GM18861 (cell line): ENCODE measurements at regions not wholly inside any gene's neighbourhood (a gene's known extent, or its start where the extent isn't known, plus 50 kb on each side); places are given as distances from the start of the nearest gene placed in this dataset.

Source experiments
- ATAC-seq: cut with Tn5 transposase; IDR thresholded peaks from one replicate; pipeline ENCODE4 v1.9.1; 2021; ENCODE audit not compliant: unreplicated experiment

DNA sequence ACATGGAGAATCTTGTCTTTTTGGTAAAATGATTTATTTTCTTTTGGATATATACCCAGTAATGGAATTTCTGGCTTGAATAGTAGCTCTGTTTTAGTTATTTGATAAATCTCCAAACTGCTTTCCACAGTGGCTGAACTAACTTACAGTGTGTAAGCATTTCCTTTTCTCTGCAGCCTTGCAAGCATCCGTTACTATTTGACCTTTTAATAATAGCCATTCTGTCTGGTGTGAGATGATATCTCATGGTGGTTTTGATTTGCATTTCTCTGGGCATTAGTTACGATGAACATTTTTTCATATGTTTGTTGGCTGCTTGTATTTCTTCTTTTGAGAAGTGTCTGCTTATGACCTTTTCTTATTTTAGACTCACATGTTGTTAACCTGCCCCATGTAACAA lies 190.2 kb downstream of the GALR1 start:
- no peak for ATAC-seq

DNA sequence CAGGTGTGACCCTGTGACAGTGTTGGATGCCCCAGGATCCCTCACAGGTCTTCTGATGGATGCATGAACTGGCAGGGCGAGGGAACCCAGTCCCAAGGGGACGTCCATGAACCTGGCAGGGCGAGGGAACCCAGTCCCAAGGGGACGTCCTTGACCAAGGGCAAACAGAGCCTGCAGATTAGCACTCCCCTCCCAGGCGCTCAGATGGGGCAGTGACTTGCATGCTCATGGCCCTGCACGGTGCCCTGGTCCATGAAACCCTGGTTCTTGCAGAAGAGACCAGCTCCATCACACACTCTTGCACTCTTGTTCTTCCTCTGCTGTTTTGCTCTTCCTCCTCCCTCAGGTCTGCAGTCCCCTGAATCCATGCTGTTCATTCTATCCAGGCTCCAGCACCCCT lies 192.7 kb downstream of the GALR1 start:
- ATAC-seq = no peak

DNA sequence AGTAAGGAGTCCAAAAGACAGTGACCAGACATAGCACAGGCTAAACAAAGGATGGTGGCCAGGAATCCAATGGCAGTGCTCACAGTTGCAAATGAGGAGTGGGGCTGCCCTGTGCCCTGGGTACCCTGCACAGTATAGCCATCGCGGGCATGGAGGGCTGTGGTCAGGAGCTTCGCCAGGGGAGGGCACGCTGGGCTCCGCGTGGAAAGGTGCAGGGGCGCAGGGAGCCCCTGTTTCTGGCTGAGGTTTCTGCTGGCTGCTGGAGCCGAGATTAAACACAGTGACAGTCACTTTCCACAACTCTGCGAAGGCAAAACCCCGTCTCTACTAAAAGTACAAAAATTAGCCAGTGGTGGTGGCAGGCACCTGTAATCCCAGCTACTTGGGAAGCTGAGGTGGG lies 194.7 kb downstream of the GALR1 start:
- no peak for ATAC-seq

DNA sequence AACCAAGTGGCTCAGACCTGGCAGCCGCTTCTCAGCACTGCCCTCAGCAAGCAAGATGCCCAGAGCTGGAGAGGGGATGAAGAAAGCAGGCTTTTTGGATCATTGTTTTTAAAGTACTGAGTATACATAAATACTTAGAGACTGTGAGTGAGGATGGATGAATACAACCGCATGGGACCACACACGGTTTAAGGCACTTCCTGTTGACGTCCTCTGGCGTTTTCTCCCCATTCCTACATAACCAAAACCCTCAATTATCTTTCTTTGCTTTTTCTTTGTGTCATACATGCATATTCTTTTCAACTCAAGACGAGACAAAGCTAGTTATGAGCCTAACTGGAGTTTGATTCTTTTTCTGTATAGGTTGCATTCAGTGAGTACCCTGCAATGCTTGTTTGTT lies 198.4 kb downstream of the GALR1 start:
- ATAC-seq = no peak

DNA sequence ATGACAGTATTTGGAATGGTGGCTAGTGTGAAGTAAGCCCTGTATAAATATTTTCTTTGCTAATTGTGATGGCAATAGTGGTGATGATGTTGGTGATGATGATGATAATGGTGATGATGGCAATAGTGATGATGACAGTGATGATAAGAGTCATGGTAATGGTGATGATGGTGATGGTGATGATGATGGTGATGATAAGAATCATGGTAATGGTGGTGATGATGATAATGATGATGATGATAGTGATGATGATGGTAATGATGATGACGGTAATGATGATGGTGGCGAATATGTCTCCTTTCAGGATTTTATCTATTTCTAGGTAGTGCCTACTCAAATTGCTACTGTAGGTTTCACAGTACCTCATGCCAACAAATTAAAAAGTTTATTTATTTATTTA lies 205.4 kb downstream of the GALR1 start:
- no peak for ATAC-seq

DNA sequence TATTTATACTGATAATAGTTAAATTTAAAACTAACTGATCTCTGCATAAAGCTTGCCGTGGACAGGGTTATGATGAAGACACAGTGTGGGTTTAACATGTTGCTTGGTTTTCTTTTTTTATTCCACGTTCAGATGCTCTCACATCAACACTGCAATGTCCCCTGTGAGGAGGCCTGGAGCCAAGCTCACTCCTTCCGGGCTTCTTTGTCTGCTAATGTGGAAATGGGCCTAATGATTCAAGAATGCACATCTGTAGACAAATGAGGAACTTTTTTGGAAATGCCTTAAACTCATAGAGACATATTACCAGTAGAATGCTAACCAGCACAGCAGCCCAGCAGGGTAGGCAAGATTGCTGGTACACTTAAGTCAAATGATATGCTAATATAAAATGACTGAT lies 208.0 kb downstream of the GALR1 start:
- no peak for ATAC-seq

DNA sequence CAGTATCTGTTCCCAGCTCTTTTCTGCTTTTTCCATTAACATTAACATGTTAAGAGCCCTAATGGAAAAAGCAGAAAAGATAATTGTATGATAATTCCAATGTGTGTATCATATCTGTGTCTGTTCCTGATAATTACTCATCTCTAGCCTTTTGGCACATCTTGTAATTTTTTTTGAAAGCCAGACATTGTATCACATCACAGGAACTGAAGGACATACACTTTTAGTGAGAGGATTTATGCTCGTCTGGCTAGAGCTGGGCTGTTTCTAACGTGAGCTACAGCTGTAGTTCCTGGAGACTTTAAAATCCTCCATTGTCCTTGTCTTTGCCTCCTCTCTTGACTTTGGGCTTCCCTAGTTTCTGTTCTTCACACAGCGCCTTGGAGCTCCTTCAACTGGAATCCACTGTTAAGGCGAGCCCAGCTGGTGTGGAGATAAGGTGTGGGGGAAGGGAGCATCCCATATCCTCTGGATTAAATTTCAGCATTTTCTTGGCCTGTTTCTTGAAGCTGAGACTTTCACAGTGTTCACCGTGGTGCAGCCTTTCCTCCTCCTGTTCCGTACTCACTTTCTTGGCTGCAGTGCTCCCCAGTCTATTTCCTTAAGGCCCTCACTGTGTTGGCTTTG lies 211.5 kb downstream of the GALR1 start:
- no peak for ATAC-seq

DNA sequence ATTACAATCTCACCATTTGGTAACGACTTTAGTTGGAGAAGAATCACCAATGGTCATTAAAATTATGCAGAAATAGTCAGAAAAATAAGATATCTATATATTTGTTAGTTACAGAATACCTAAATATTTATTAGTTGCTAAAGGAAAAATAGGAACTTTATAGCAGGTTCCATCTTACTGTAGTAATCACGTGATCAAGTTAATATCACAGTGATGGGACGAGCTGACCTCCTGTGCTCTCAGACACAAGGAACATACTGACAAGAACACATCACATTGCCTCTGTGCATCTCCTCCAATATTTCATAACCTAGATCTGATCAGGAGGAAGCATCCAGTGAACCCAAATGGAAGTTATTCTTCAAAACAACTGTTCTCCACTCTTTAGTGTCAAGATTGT lies 215.3 kb downstream of the GALR1 start:
- no peak for ATAC-seq

DNA sequence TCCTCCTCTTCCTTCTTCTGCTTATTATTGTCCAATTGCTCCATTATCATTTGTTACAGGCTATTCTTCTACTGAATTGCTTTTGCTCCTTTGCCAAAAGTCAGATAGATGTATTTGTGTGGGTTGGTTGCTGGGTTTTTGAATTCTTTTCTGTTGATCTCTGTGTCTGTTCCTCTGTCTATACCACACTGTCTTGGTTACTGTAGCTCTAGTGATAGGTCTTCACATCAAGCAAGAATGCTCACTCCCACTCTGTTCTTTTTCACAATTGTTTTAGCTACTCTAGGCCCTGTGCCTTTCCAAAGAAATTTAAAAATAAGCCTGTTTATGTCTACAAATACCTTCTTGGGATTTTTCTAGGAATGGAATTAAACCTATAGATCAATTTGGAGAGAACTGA lies 217.2 kb downstream of the GALR1 start:
- no peak for ATAC-seq

DNA sequence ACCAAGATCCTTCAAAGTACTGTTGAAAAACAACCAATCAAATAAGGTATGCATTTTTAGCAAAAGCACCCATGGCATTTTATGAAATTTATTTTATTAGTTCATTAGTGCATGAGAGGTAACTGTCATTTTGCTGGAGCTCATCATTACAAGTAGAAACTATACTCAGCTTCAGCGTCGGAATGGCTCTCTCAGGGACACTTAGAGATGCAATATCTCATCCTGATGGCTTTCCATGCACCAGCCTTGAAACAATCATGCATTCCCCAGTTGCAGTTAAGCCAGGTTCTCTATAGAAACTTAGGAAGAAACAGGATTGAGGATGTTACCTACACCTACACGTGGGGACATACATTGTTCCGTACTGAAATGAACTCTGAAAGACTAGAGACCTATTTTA lies 219.5 kb downstream of the GALR1 start:
- ATAC-seq = no peak

DNA sequence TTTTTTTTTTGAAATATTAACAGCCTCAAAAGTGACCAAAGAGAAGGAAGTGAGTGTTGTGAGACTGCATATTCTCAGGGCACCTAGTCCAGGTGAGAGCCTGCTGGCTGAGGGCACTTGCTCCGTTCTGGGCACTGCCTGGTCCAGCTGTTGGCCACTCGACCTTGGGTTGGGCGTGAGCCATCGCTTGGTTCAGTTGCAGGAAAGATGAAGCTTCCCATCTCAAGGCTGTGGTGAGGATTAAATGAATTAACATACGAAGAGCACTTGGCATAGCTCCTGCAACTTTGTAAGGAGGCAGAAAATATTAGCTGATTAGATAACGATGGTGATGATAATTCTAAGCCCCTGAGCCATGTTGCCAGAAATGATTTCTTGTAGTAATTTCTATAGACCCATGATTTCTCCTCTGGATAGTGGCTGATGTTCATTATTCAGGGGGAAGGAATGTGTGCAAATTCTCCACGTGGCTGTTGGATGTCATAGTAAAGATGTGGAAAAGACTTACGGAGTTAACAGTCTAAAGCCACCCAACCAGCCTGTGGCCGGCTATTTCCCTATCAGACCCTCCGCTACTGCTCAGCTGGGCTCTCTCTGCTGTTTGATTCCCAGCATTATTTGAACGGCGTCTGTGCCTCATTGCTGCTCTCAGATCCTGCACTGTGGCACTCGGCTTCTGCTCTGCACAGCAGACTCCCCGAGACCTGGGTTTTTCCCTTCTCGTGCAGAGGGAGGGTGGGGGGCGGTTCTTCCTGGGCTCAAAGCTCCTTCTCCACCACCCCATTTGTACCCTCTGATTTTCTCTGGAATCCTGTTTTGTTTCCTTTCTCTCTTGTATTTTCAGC lies 221.1 kb downstream of the GALR1 start:
- no peak for ATAC-seq

DNA sequence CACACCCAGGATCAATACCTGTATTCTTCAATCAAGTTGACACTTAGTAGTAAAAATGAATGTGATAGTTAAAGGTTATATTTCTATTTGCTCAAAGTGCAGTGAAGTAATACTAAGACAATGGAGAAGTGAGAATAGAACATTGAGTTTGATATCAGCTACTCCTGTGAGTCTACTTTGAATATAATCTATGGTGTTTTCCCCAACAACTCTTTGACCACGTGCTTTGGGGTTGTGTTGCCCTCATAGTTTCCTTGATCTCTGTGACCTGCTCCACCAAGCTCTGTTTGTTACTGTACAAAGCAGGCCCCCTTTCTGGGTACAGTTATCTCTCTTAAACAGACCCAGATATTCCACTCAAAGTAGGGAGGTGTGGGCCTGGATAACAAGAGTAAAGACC lies 222.9 kb downstream of the GALR1 start:
- no peak for ATAC-seq

DNA sequence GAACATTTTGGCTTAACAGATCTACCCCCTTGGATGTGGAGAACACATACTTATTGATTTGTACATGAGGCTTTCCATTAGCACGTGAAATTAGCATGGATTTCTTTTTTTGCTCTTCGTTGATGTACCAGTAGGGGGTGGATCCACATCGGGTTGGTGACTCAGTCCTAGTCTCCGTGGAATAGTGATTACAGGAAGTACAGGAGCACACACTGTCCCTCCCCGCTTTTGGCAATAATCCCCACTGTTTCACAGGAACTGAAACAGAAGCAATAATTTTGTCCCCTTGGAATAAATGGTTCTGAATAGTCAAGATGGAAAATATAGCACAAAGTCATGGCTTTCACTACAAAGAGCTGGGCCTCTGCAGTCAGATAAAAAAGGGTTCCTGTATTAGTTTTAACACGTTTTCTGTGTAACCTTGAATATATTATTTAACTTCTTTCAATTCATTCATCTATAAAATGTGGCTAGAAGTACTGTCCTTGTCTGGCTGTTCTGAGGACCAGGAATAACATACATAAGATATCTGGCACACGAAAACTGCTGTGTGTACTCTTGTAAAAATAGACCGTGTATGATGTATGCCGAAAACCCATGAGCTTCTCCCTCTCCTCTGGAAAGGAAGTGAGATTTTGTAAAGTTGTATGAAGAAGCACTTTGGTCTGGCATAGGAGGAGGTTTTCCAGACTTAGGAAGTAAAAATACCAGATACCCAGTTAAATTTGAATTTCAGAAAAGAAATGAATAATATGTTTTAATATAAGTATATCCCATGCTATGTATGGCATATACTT lies 229.2 kb downstream of the GALR1 start:
- ATAC-seq = no peak

DNA sequence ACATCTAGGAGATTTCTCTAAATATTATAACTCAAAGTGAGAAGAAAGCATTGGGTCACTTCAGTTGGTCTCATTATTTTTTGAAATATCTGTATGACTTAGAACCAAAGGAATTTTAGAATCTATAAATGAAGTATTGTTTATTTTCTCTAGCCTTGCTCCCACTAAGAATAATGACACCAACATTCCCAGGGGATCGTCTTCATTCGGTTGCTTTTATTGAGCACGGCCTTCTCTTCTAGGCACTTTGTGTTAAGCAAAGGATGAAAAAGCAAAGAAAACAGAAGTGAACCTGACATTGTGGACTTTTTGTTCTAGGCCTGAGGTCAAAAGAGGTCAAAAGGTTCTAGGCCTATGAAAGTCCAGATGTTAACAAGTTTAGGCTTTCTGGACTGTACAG lies 231.9 kb downstream of the GALR1 start:
- ATAC-seq = no peak

DNA sequence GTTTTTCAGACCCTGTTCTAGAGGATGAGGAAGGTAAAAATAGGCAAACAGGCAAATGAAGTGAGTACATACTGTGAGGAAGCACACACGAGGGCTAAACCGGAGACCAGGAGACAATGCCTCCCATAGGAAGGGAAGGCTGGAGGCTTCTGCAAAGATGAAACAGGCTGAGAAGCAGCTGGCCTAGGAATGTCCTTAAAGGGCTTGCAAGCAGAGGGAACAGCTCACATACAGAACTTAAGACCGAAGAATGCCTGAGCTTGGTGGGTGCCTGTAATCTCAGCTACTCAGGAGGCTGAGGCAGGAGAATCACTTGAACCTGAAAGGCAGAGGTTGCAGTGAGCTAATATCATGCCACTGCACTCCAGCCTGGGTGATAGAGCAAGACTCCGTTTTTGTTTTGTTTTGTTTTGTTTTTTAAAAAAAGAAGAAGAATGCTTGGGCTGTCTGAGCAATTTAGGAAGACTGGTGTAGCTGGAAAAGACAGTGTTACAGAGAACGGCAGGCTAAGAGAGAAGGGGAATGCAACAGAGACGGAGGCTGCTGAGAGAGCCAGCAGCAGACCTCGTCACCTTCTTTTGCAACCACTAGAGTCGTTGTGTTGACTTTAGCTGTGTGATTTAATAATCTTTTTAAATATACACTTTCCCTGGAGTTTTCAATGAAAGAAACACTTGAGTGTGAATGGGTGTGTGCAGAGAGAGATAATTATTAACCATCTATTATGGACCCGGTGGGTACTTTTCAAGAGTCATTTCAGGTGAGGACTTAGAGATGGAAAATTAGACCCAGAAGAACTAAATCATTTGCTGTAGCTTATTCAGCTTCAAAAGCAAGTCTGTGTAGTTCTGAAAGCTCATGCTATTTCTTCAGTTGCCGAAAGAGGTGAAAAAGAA lies 232.8 kb downstream of the GALR1 start:
- no peak for ATAC-seq

DNA sequence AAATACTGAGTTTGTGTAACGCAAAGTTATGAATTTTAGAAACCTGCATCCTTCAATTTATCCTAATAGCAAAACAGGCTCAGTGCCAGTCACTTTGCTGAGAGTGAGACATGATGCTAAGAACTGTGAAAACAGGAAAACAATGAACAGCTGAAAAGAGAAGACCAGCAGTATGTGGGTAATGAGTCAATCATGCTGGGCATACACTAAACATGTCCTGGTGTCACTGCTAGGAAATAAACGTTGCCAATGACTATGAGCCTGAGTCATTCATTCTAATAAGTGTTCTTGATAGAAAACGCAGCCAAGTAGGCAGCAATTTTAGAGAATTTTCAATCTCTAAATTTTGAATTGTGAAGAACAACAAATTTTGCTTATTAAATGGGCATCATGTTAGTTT lies 237.3 kb downstream of the GALR1 start:
- ATAC-seq = no peak

DNA sequence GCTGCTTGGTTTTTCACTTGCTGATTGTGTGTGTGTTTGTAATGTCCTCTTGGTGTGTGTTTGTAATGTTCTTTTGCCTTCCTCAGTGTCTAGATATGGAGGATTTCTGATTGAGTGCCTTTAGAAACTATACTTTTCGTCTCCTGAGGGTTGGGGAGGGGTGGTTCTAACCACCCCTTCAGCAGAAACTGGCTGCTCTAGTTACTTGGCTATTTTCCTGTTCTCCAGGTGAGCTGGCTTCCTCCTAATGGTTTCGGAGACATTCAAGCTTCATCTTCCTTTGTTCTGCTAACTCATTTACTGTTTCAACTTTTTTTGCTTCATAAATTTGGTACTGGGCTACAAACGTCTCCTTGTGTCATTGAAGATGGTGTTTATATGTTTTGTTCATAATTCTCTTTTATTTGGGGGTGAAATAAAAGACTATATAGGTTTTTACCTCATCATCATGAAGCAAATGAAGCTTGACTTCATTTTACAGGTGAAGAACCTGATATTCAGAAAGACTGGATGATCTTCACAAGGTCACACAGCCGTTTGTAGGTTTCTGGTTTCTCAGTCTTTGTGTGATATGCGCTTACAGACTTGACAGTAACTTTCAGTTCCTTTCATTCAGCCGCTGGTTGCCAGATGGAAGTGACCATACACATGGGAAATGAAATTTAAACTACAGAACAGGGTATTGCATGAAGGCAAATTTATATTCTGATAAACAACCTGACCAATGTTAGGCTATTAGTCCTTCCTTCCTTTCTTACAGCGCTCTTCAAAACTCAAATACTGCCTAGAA lies 238.5 kb downstream of the GALR1 start:
- no peak for ATAC-seq

DNA sequence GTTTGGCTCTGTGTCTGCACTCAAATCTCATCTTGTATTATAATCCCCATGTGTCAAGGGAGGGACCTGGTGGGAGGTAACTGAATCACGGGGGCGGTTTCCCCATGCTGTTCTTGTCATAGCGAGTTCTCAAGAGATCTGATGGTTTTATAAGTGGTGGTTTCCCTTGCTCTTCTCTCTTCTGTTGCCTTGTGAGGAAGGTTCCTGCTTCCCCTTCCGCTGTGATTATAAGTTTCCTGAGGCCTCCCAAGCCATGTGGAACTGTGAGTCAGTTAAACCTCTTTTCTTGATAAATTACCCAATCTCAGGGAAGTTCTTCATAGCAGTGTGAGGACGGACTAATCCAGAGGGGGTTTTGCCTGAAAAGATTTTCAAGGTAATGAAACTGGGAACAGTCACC lies 245.4 kb downstream of the GALR1 start:
- no peak for ATAC-seq

DNA sequence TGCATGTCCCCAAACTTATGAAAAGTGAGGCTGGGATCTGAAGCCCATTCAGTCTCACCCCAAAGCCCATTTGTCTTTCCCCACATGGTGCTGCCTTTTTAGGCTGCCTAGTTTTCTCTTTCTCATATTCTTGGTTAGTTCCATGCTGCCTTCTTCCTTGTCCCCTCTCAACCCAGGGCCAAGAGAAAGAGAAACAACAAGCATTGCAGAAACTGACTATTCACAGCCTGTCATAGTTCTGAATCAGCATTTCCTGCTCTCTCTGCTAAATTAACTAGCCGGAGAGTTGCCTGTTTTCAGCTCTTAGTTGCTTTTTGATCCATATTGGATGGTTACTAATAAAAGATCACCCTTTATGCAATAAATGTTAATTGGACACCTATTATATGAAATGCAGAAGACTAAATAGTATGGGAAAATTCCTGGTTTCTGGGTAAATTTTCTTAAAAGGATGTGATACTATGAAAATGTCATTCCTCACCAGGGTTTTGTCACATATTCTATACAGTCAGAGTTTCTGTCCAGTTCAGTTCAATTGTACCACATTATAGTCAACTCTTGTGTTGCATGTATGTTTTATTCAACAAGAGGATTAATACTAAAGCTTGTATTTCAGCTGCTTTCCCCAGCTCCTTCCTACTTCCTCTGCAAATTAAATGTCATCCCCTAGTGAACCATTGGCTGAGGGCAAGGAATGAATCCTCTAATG lies 246.5 kb downstream of the GALR1 start:
- no peak for ATAC-seq

DNA sequence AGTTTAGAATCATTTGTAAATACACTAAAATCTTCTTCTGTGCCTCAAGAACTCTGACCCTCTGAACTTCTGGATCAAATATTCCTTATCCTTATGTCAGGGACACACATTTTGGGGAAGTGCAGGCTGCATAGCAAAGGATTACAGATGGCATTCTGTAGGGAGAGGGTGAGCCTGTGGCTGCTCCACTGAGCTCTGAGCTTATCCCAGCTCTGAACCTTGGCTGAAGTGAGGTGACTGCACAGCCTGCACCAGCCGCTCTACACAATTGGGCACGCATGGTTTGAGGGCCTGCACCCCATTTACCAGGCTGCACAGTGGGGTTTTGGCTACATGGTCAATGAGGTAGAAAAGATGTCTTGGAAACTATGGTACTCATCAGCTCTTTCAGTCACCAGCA lies 251.6 kb downstream of the GALR1 start:
- ATAC-seq = no peak
